ENCODE measurements at regions not wholly inside any gene's neighbourhood (a gene's known extent, or its start where the extent isn't known, plus 50 kb on each side); places are given as distances from the start of the nearest gene placed in this dataset.

GRCh38 chr2:118186110-118186857 is 98.0 kb downstream of the INSIG2 start (continued):
- peak; percentile 71; the same call in 1 of the 2 replicates for TF ChIP-seq E2F1 (CRISPR knock-in tag; IDR thresholded peaks at IDR 0.05)
- TF ChIP-seq ZBTB21 (CRISPR knock-in tag; IDR thresholded peaks at IDR 0.05; ENCODE audit: borderline replicate concordance): 0 out of 2 replicates have a peak, but pooled peaks have one; percentile 72
- no peak; the same call in 1 of the 2 replicates for TF ChIP-seq PREB (CRISPR knock-in tag; IDR thresholded peaks at IDR 0.05; ENCODE audit: borderline replicate concordance)
- peak; percentile 92; the same call in 1 of the 2 replicates for TF ChIP-seq NFE2L1 (CRISPR knock-in tag; IDR thresholded peaks at IDR 0.05)
- no peak for TF ChIP-seq CDX4 (CRISPR knock-in tag; IDR thresholded peaks at IDR 0.05; ENCODE audit: borderline replicate concordance)
- peak; percentile 99 for TF ChIP-seq E2F5 (CRISPR knock-in tag; IDR thresholded peaks at IDR 0.05)
- 0 out of 2 replicates have a peak, but pooled peaks have one; percentile 29 for TF ChIP-seq MLX (CRISPR knock-in tag; IDR thresholded peaks at IDR 0.05)
- TF ChIP-seq FOXK1 (CRISPR knock-in tag; IDR thresholded peaks at IDR 0.05): peak; percentile 80
- TF ChIP-seq USF2 (CRISPR knock-in tag; IDR thresholded peaks at IDR 0.05): no peak
- TF ChIP-seq ZNF219 (CRISPR knock-in tag; IDR thresholded peaks at IDR 0.05; ENCODE audit: borderline replicate concordance): no peak
- no peak for TF ChIP-seq GTF2I (CRISPR knock-in tag; conservative IDR thresholded peaks at IDR 0.05)
- TF ChIP-seq JAZF1 (CRISPR knock-in tag; IDR thresholded peaks at IDR 0.05): no peak
- TF ChIP-seq CREM (CRISPR knock-in tag; IDR thresholded peaks at IDR 0.05): peak; percentile 77; the same call in 1 of the 2 replicates
- TF ChIP-seq KAT7 (CRISPR knock-in tag; IDR thresholded peaks at IDR 0.05; ENCODE audit: borderline replicate concordance): 0 out of 2 replicates have a peak, but pooled peaks have one; percentile 75
- no peak for TF ChIP-seq FOXJ3 (CRISPR knock-in tag; IDR thresholded peaks at IDR 0.05; ENCODE audit: borderline replicate concordance)
- no peak for TF ChIP-seq NR1H2 (CRISPR knock-in tag; IDR thresholded peaks at IDR 0.05)
- no peak for TF ChIP-seq ZNF396 (CRISPR knock-in tag; IDR thresholded peaks at IDR 0.05; ENCODE audit: borderline replicate concordance)
- no peak for TF ChIP-seq SOX15 (CRISPR knock-in tag; IDR thresholded peaks at IDR 0.05)
- TF ChIP-seq CBFB (CRISPR knock-in tag; IDR thresholded peaks at IDR 0.05; ENCODE audit: low read depth): no peak
- TF ChIP-seq TEAD1 (CRISPR knock-in tag; IDR thresholded peaks at IDR 0.05): peak; percentile 83; the same call in 1 of the 2 replicates
- peak; percentile 60; the same call in 1 of the 2 replicates for TF ChIP-seq HMGXB4 (CRISPR knock-in tag; IDR thresholded peaks at IDR 0.05)
- TF ChIP-seq ATF2 (CRISPR knock-in tag; IDR thresholded peaks at IDR 0.05; ENCODE audit: borderline replicate concordance, low read depth): no peak
- TF ChIP-seq ZNF425 (CRISPR knock-in tag; conservative IDR thresholded peaks at IDR 0.05): no peak

All from WTC11 (cell line).